Endothelial cell of umbilical vein (primary cell): ENCODE measurements at regions not wholly inside any gene's neighbourhood (a gene's known extent, or its start where the extent isn't known, plus 50 kb on each side); places are given as distances from the start of the nearest gene placed in this dataset.

Source experiments
- BruUV-seq: library from RNA; stranded (reverse); fragments of 400-500 nt; replicated peaks from 2 replicates; lab custom pipeline; 2021; lab: Mats Ljungman, UMichigan
- CTCF ChIA-PET: fragments of 300-600, 350-600 bp; sonication (Branson Sonifier 250); formaldehyde crosslinking; loops from one replicate; lab custom pipeline; 2021; ENCODE audit warnings: antibody characterized with exemption, inconsistent platforms; lab: Charles Lee
- POLR2A ChIA-PET: fragments of 300-600, 350-600 bp; sonication (Branson Sonifier 250); formaldehyde crosslinking; loops from one replicate; lab custom pipeline; 2021; ENCODE audit warnings: antibody characterized with exemption, inconsistent platforms; lab: Charles Lee
- DNase-seq: peaks from one replicate; pipeline ENCODE4 v3.0.0-alpha.2; 2011; ENCODE audit warnings: low read depth, low spot score
- FAIRE-seq: peaks from 2 replicates; lab custom pipeline; 2011; peaks lifted over from hg19 to GRCh38; lab: Jason Lieb, UNC
- H2AFZ ChIP-seq: 2 replicates; pipeline ENCODE4 v1.6.0; 2012; ENCODE audit warnings: low read depth, low read length, control low read depth, inconsistent platforms
- H3K27ac ChIP-seq: 2 replicates; pipeline ENCODE4 v1.5.1; 2011; ENCODE audit warnings: low read depth, mild to moderate bottlenecking, control low read depth, low read length, moderate library complexity; ENCODE audit not compliant: insufficient read depth
- H3K27me3 ChIP-seq, 2 experiments: 2 replicates each; pipeline versions ENCODE4 v1.6.0 to v1.6.1; 2011; ENCODE audit warnings: low read length in 2 of 2, mixed read lengths in 1 of 2; ENCODE audit not compliant: control insufficient read depth in 2 of 2, insufficient read depth in 2 of 2
- H3K36me3 ChIP-seq, 2 experiments: 2 replicates in 1 of 2; 3 replicates in 1 of 2; pipeline ENCODE4 v1.5.1; 2011; ENCODE audit warnings: low read length in 2 of 2, mild to moderate bottlenecking in 1 of 2, moderate library complexity in 1 of 2; ENCODE audit not compliant: control insufficient read depth in 2 of 2, insufficient read depth in 2 of 2; ENCODE audit errors: extremely low read depth in 1 of 2
- H3K4me1 ChIP-seq: 3 replicates; pipeline ENCODE4 v1.5.1; 2011; ENCODE audit warnings: mild to moderate bottlenecking, low read length; ENCODE audit not compliant: control insufficient read depth, insufficient read depth; ENCODE audit errors: extremely low read depth
- H3K4me2 ChIP-seq: 2 replicates; pipeline ENCODE4 v1.6.1; 2011; ENCODE audit warnings: low read length, control low read depth, mixed read lengths; ENCODE audit not compliant: insufficient read depth
- H3K4me3 ChIP-seq, 3 experiments: fragments of 200-600 bp in 1 of 3; sonication (generic), shearing (Covaris generic) in 1 of 3; replicated peaks in 1 of 3; 2 replicates each; pipeline ENCODE4 v1.5.1; 2011 to 2016; ENCODE audit warnings: control low read depth in 3 of 3, low read length in 3 of 3, mild to moderate bottlenecking in 2 of 3, inconsistent platforms in 1 of 3, low read depth in 1 of 3, moderate library complexity in 1 of 3; ENCODE audit not compliant: insufficient read depth in 1 of 3
- H3K79me2 ChIP-seq: 2 replicates; pipeline ENCODE4 v1.6.0; 2012; ENCODE audit warnings: low read length, inconsistent platforms; ENCODE audit not compliant: control insufficient read depth, insufficient read depth
- H3K9ac ChIP-seq: replicated peaks from 2 replicates; pipeline ENCODE3; 2011; ENCODE audit warnings: low read length, control low read depth; ENCODE audit not compliant: insufficient read depth; ENCODE audit errors: extremely low read depth
- H3K9me1 ChIP-seq: replicated peaks from 3 replicates; pipeline ENCODE4 v1.6.0; 2011; ENCODE audit warnings: mild to moderate bottlenecking, low read length; ENCODE audit not compliant: control insufficient read depth, insufficient read depth; ENCODE audit errors: extremely low read depth
- H3K9me3 ChIP-seq: replicated peaks from 2 replicates; pipeline ENCODE4 v1.5.1; 2012; ENCODE audit warnings: low read length, inconsistent platforms; ENCODE audit not compliant: control insufficient read depth, insufficient read depth
- H4K20me1 ChIP-seq: replicated peaks from 2 replicates; pipeline ENCODE3; 2011; ENCODE audit warnings: mild to moderate bottlenecking, low read length; ENCODE audit not compliant: control insufficient read depth, insufficient read depth; ENCODE audit errors: extremely low read depth
- EZH2 ChIP-seq: IDR thresholded peaks from 2 replicates; pipeline ENCODE4 v1.6.1; 2012; ENCODE audit warnings: borderline replicate concordance, low read depth, mild to moderate bottlenecking, moderate library complexity, low read length, inconsistent platforms; ENCODE audit not compliant: severe bottlenecking
- FOS ChIP-seq: IDR thresholded peaks from 2 replicates; pipeline ENCODE4 v1.6.1; 2011; ENCODE audit warnings: mild to moderate bottlenecking, low read length, moderate library complexity, borderline replicate concordance; ENCODE audit not compliant: insufficient read depth
- GATA2 ChIP-seq: IDR thresholded peaks from 2 replicates; pipeline ENCODE4 v1.7.0; 2011; ENCODE audit warnings: low read depth, mild to moderate bottlenecking, moderate library complexity, mixed read lengths, low read length; ENCODE audit not compliant: insufficient read length, insufficient read depth
- MYC ChIP-seq: IDR thresholded peaks from one replicate; pipeline ENCODE4 v1.6.1; 2011; ENCODE audit warnings: mild to moderate bottlenecking, low read depth, low read length
- POLR2A ChIP-seq: IDR thresholded peaks from 2 replicates; pipeline ENCODE4 v1.6.1; 2012; ENCODE audit warnings: low read depth, mild to moderate bottlenecking, control low read depth, low read length
- dilution Hi-C: fragments of 300-500 bp; cut with MboI; formaldehyde crosslinking; loops from one replicate; pipeline ENCODE4 v1.15.0; 2019; ENCODE audit warnings: low sequenced_read_pairs; ENCODE audit not compliant: extremely low pct_ligation_motif_present
- intact Hi-C: fragments of 100-400 bp; cut with micrococcal nuclease; formaldehyde crosslinking; loops from one replicate; pipeline ENCODE4 v1.10.0; 2022
- TF ChIP-seq, protein P1 (sequence below), 2 donors: IDR thresholded peaks; 1 replicate in 1 of 2; 2 replicates in 1 of 2; pipeline ENCODE4 v1.5.1; 2011; ENCODE audit warnings: low read length in 2 of 2, mild to moderate bottlenecking in 2 of 2, moderate library complexity in 2 of 2, control low read depth in 1 of 2, inconsistent platforms in 1 of 2, low read depth in 1 of 2; ENCODE audit not compliant: insufficient read depth in 1 of 2; ENCODE audit errors: extremely low read depth in 1 of 2

DNA sequence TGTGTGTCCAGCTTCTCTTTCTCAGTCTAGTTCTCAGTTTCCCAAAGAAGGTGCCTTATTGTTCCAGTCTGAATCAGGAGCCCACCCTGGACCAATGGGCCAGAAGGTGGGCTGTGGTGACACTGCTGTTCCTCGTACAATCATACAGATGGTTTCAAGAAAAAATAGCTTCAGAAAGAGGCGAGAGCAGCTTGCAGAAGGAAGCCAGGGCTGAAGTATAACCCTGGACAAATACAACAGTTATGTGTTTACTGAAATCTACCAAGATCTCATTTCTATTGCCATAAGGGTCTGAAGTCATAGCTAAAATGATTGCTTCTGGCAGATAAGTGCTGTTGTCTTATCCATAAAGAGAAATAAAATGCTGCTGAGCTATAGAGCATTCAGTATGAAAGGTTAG lies 75.4 kb downstream of the PFDN4 start:
- peaks cover 6% of the 10 kb centered on the region for H3K4me1 ChIP-seq
- H4K20me1 ChIP-seq, result no peaks in the 10 kb centered on the region
- no peaks in the 10 kb centered on the region for H3K9me1 ChIP-seq
- no TSS peak for BruUV-seq
- H3K27me3 ChIP-seq, result no peaks in the 10 kb centered on the region
- DNase-seq (no peak), FAIRE-seq (no peak)
- intact Hi-C loops, result loop anchor here (1.0 kb wide), 1 partner anchor 8 kb away; no protein-coding TSS in a partner anchor
- H3K27ac ChIP-seq, result no peak overlapping the region
- POLR2A ChIA-PET, result no interaction called here
- H3K4me3 ChIP-seq, result no peak overlapping the region
- H3K36me3 ChIP-seq, result no peaks in the 10 kb centered on the region
- no peaks in the 10 kb centered on the region for H3K9me3 ChIP-seq
- no peak overlapping the region for H3K9ac ChIP-seq
- CTCF ChIA-PET, result interaction anchor here (1.0 to 1.1 kb wide), 2 partner anchors 9 to 11 kb away, joined by 3 to 4 read pairs; no protein-coding TSS in a partner anchor
- dilution Hi-C loops, result no loop called here
- no peak overlapping the region for H2AFZ ChIP-seq
- H3K79me2 ChIP-seq, result no peaks in the 10 kb centered on the region
- H3K4me2 ChIP-seq, result no peak overlapping the region
- TF ChIP-seq FOS, result no peak
- TF ChIP-seq, protein P1, sequence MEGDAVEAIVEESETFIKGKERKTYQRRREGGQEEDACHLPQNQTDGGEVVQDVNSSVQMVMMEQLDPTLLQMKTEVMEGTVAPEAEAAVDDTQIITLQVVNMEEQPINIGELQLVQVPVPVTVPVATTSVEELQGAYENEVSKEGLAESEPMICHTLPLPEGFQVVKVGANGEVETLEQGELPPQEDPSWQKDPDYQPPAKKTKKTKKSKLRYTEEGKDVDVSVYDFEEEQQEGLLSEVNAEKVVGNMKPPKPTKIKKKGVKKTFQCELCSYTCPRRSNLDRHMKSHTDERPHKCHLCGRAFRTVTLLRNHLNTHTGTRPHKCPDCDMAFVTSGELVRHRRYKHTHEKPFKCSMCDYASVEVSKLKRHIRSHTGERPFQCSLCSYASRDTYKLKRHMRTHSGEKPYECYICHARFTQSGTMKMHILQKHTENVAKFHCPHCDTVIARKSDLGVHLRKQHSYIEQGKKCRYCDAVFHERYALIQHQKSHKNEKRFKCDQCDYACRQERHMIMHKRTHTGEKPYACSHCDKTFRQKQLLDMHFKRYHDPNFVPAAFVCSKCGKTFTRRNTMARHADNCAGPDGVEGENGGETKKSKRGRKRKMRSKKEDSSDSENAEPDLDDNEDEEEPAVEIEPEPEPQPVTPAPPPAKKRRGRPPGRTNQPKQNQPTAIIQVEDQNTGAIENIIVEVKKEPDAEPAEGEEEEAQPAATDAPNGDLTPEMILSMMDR (IDR thresholded peaks at IDR 0.05; ENCODE audit: extremely low read depth in 1 of 2, insufficient read depth in 1 of 2, low read depth in 1 of 2, low read length in 2 of 2), result no peak
- TF ChIP-seq GATA2, result no peak
- TF ChIP-seq POLR2A, result no peak
- TF ChIP-seq MYC, result no peak
- no peak for TF ChIP-seq EZH2
